ENCODE measurements at regions not wholly inside any gene's neighbourhood (a gene's known extent, or its start where the extent isn't known, plus 50 kb on each side); places are given as distances from the start of the nearest gene placed in this dataset.
"Not testable (repeated sequence)": the region's sequence is repeated elsewhere in the genome, so short reads cannot be mapped to it uniquely, and the experiment has no call there.

GRCh38 chr15:53910236-53910849 is 67.9 kb upstream of the UNC13C start:
- H3K9ac ChIP-seq (replicated peaks; ENCODE audit: extremely low read depth, insufficient read depth, low read length) = no peak overlapping the region
- no peaks in the 10 kb centered on the region for H3K9me1 ChIP-seq (replicated peaks; ENCODE audit: control insufficient read depth, extremely low read depth, insufficient read depth, low read length)
- H3K4me3 ChIP-seq (replicated peaks in 1 of 3; ENCODE audit: insufficient read depth in 1 of 3, low read depth in 1 of 3, low read length in 3 of 3) = no peak overlapping the region
- no peak for TF ChIP-seq MYC (IDR thresholded peaks at IDR 0.05; ENCODE audit: low read depth, low read length)
- no peak for TF ChIP-seq FOS (IDR thresholded peaks at IDR 0.05; ENCODE audit: borderline replicate concordance, insufficient read depth, low read length)
- DNase-seq (ENCODE audit: low read depth, low spot score) (no peak), FAIRE-seq (no peak)
- no peak overlapping the region for H2AFZ ChIP-seq (ENCODE audit: low read depth, low read length)
- no peaks in the 10 kb centered on the region for H4K20me1 ChIP-seq (replicated peaks; ENCODE audit: control insufficient read depth, extremely low read depth, insufficient read depth, low read length)
- no peak overlapping the region for H3K4me2 ChIP-seq (ENCODE audit: insufficient read depth, low read length)
- H3K4me1 ChIP-seq (ENCODE audit: control insufficient read depth, extremely low read depth, insufficient read depth, low read length) = no peaks in the 10 kb centered on the region
- ChIA-PET POLR2A (no interaction called here), CTCF (no interaction called here)
- intact Hi-C loops (cut with micrococcal nuclease) = no loop called here
- dilution Hi-C loops (cut with MboI; ENCODE audit: extremely low pct_ligation_motif_present, low sequenced_read_pairs) = no loop called here
- BruUV-seq (replicated peaks) = no TSS peak
- no peaks in the 10 kb centered on the region for H3K27me3 ChIP-seq (ENCODE audit: control insufficient read depth in 2 of 2, insufficient read depth in 2 of 2, low read length in 2 of 2)
- no peak overlapping the region for H3K27ac ChIP-seq (ENCODE audit: insufficient read depth, low read depth, low read length)
- no peaks in the 10 kb centered on the region for H3K36me3 ChIP-seq (ENCODE audit: control insufficient read depth in 2 of 2, extremely low read depth in 1 of 2, insufficient read depth in 2 of 2, low read length in 2 of 2)
- peaks cover 2% of the 10 kb centered on the region for H3K9me3 ChIP-seq (replicated peaks; ENCODE audit: control insufficient read depth, insufficient read depth, low read length)
- no peaks in the 10 kb centered on the region for H3K79me2 ChIP-seq (ENCODE audit: control insufficient read depth, insufficient read depth, low read length)

- H2AFZ ChIP-seq (ENCODE audit: low read depth, low read length) = no peak overlapping the region
- dilution Hi-C loops (cut with MboI; ENCODE audit: extremely low pct_ligation_motif_present, low sequenced_read_pairs) = no loop called here
- H3K9me3 ChIP-seq (replicated peaks; ENCODE audit: control insufficient read depth, insufficient read depth, low read length) = no peaks in the 10 kb centered on the region
- H3K4me3 ChIP-seq (replicated peaks in 1 of 3; ENCODE audit: insufficient read depth in 1 of 3, low read depth in 1 of 3, low read length in 3 of 3) = no peak overlapping the region
- FAIRE-seq = no peak
- H3K79me2 ChIP-seq (ENCODE audit: control insufficient read depth, insufficient read depth, low read length) = no peaks in the 10 kb centered on the region
- no TSS peak for BruUV-seq (replicated peaks)
- H3K4me1 ChIP-seq (ENCODE audit: control insufficient read depth, extremely low read depth, insufficient read depth, low read length) = no peaks in the 10 kb centered on the region
- no peak overlapping the region for H3K4me2 ChIP-seq (ENCODE audit: insufficient read depth, low read length)
- H3K36me3 ChIP-seq (ENCODE audit: control insufficient read depth in 2 of 2, extremely low read depth in 1 of 2, insufficient read depth in 2 of 2, low read length in 2 of 2) = no peaks in the 10 kb centered on the region
- no peak overlapping the region for H3K27ac ChIP-seq (ENCODE audit: insufficient read depth, low read depth, low read length)
- no peaks in the 10 kb centered on the region for H3K27me3 ChIP-seq (ENCODE audit: control insufficient read depth in 2 of 2, insufficient read depth in 2 of 2, low read length in 2 of 2)
- POLR2A ChIA-PET = no interaction called here
- CTCF ChIA-PET = no interaction called here
- no peak for TF ChIP-seq EZH2 (IDR thresholded peaks at IDR 0.05; ENCODE audit: borderline replicate concordance, low read depth, low read length, severe bottlenecking)
- no peak for TF ChIP-seq MYC (IDR thresholded peaks at IDR 0.05; ENCODE audit: low read depth, low read length)
- intact Hi-C loops (cut with micrococcal nuclease) = no loop called here
- no peak overlapping the region for H3K9ac ChIP-seq (replicated peaks; ENCODE audit: extremely low read depth, insufficient read depth, low read length)
- H4K20me1 ChIP-seq (replicated peaks; ENCODE audit: control insufficient read depth, extremely low read depth, insufficient read depth, low read length) = no peaks in the 10 kb centered on the region
- no peaks in the 10 kb centered on the region for H3K9me1 ChIP-seq (replicated peaks; ENCODE audit: control insufficient read depth, extremely low read depth, insufficient read depth, low read length)
- no peak for DNase-seq (ENCODE audit: low read depth, low spot score)
Measured at GRCh38 chr15:53903129-53903528, 75.1 kb upstream of the UNC13C start.

- CTCF ChIA-PET; FAIRE-seq; H3K9ac ChIP-seq (replicated peaks; ENCODE audit: extremely low read depth, insufficient read depth, low read length); BruUV-seq (replicated peaks); H3K79me2 ChIP-seq (ENCODE audit: control insufficient read depth, insufficient read depth, low read length); POLR2A ChIA-PET; H3K4me2 ChIP-seq (ENCODE audit: insufficient read depth, low read length); H3K9me3 ChIP-seq (replicated peaks; ENCODE audit: control insufficient read depth, insufficient read depth, low read length); H3K27me3 ChIP-seq (ENCODE audit: control insufficient read depth in 2 of 2, insufficient read depth in 2 of 2, low read length in 2 of 2); H4K20me1 ChIP-seq (replicated peaks; ENCODE audit: control insufficient read depth, extremely low read depth, insufficient read depth, low read length); H3K9me1 ChIP-seq (replicated peaks; ENCODE audit: control insufficient read depth, extremely low read depth, insufficient read depth, low read length); H3K4me1 ChIP-seq (ENCODE audit: control insufficient read depth, extremely low read depth, insufficient read depth, low read length); DNase-seq (ENCODE audit: low read depth, low spot score); dilution Hi-C loops (cut with MboI; ENCODE audit: extremely low pct_ligation_motif_present, low sequenced_read_pairs); H3K27ac ChIP-seq (ENCODE audit: insufficient read depth, low read depth, low read length); intact Hi-C loops (cut with micrococcal nuclease); H2AFZ ChIP-seq (ENCODE audit: low read depth, low read length); H3K36me3 ChIP-seq (ENCODE audit: control insufficient read depth in 2 of 2, extremely low read depth in 1 of 2, insufficient read depth in 2 of 2, low read length in 2 of 2); H3K4me3 ChIP-seq (replicated peaks in 1 of 3; ENCODE audit: insufficient read depth in 1 of 3, low read depth in 1 of 3, low read length in 3 of 3): not testable (repeated sequence)
Measured at GRCh38 chr15:53893468-53893867, 84.8 kb upstream of the UNC13C start.

- dilution Hi-C loops (cut with MboI; ENCODE audit: extremely low pct_ligation_motif_present, low sequenced_read_pairs) = not testable (repeated sequence)
Measured at GRCh38 chr15:53891862-53892261, 86.4 kb upstream of the UNC13C start.

More at GRCh38 chr15:53891862-53892261, 86.4 kb upstream of the UNC13C start:
- H3K79me2 ChIP-seq (ENCODE audit: control insufficient read depth, insufficient read depth, low read length); H3K27me3 ChIP-seq (ENCODE audit: control insufficient read depth in 2 of 2, insufficient read depth in 2 of 2, low read length in 2 of 2); H3K27ac ChIP-seq (ENCODE audit: insufficient read depth, low read depth, low read length); H3K4me3 ChIP-seq (replicated peaks in 1 of 3; ENCODE audit: insufficient read depth in 1 of 3, low read depth in 1 of 3, low read length in 3 of 3); H3K9me3 ChIP-seq (replicated peaks; ENCODE audit: control insufficient read depth, insufficient read depth, low read length); H3K4me1 ChIP-seq (ENCODE audit: control insufficient read depth, extremely low read depth, insufficient read depth, low read length); POLR2A ChIA-PET; H2AFZ ChIP-seq (ENCODE audit: low read depth, low read length); intact Hi-C loops (cut with micrococcal nuclease); CTCF ChIA-PET; H3K4me2 ChIP-seq (ENCODE audit: insufficient read depth, low read length); FAIRE-seq; H3K9me1 ChIP-seq (replicated peaks; ENCODE audit: control insufficient read depth, extremely low read depth, insufficient read depth, low read length); H4K20me1 ChIP-seq (replicated peaks; ENCODE audit: control insufficient read depth, extremely low read depth, insufficient read depth, low read length); H3K9ac ChIP-seq (replicated peaks; ENCODE audit: extremely low read depth, insufficient read depth, low read length); DNase-seq (ENCODE audit: low read depth, low spot score); H3K36me3 ChIP-seq (ENCODE audit: control insufficient read depth in 2 of 2, extremely low read depth in 1 of 2, insufficient read depth in 2 of 2, low read length in 2 of 2); BruUV-seq (replicated peaks): not testable (repeated sequence)
